Heart left ventricle (tissue), 13 donors: ENCODE measurements at regions not wholly inside any gene's neighbourhood (a gene's known extent, or its start where the extent isn't known, plus 50 kb on each side); places are given as distances from the start of the nearest gene placed in this dataset.

Experiments
- CTCF ChIP-seq, 12 donors: fragments of 200-600 bp; sonication (generic) in 4 of 12; IDR thresholded peaks; one replicate each; pipeline versions ENCODE4 v1.5.0 to v1.8.0; 2018 to 2022; ENCODE audit warnings: antibody characterized with exemption in 12 of 12, mild to moderate bottlenecking in 5 of 12
- POLR2A ChIP-seq, 2 donors: fragments of 450-650 bp; IDR thresholded peaks; one replicate each; pipeline ENCODE4 v1.6.1; 2017; ENCODE audit warnings: antibody characterized with exemption in 2 of 2, mild to moderate bottlenecking in 2 of 2, moderate library complexity in 2 of 2
- donor health status: ischemic (EF 13 %, LVEDD 7.1; RV severe dilation, severe dysfunction).
- donor health status: DM: no; HTN: yes; CAD: no.
- donor health status: DM: no; HTN: no; CAD: no.
- donor health status: ischemic (EF 25% LVEDD 6.9; RV normal size, moderate dysfunction).
- donor health status: ischemic (EF 25% LVEDD 5.7; RV mildly dilated, moderate dysfunction).
- donor health status: ischemic (EF 35%, LVEDD 5.7; RV mildly dilated, moderate dysfunction).
- donor health status: nonischemic (EF 11% LVEDD 7.7; RV severe dilation, severe dysfunction).
- donor health status: DM: yes; HTN: yes; CAD: no.
- donor health status: PGD.
- donor health status: ischemic (EF 29% LVEDD 5.4; RV normal size, mild dysfunction).
- donor health status: nonischemic (EF 23%, LVEDD 6.1; RV moderate dilation, normal function).

GRCh38 chr5:112034421-112034979 is 277.5 kb upstream of the NREP start:
- no peak for TF ChIP-seq POLR2A (IDR thresholded peaks at IDR 0.05)
- TF ChIP-seq CTCF (IDR thresholded peaks at IDR 0.05), result no peak
